ENCODE measurements at regions not wholly inside any gene's neighbourhood (a gene's known extent, or its start where the extent isn't known, plus 50 kb on each side); places are given as distances from the start of the nearest gene placed in this dataset.

DNA sequence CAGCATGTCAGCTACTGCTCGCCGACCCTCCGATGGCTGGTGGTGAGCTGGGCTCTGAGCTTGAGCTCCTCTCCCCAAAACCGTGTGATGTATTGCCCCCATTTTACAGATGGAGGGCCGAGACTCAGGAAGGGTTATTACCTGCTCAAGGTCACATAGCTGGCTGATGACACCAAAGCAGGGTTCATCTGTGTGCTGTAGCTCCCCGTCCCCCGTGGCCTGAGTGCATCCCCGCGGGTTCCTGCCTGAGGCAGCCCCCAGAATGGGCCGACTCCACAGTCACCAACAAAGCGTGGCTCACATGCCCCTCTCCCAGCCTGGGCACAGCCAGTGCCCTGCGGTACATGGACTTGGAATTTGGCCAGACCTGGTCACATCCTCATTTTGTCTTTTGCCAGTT lies 198.6 kb downstream of the TFCP2L1 start:
- Mint-ChIP-seq H3K4me1 (peaks cover 38% of the 10 kb centered on the region), H3K27me3 (ENCODE audit: low read depth) (peaks cover 45% of the 10 kb centered on the region), H3K9me3 (no peaks in the 10 kb centered on the region), H3K27ac (no peak overlapping the region), H3K36me3 (ENCODE audit: low read depth) (no peaks in the 10 kb centered on the region), H3K4me3 (no peak overlapping the region)
- TF ChIP-seq, protein P1, sequence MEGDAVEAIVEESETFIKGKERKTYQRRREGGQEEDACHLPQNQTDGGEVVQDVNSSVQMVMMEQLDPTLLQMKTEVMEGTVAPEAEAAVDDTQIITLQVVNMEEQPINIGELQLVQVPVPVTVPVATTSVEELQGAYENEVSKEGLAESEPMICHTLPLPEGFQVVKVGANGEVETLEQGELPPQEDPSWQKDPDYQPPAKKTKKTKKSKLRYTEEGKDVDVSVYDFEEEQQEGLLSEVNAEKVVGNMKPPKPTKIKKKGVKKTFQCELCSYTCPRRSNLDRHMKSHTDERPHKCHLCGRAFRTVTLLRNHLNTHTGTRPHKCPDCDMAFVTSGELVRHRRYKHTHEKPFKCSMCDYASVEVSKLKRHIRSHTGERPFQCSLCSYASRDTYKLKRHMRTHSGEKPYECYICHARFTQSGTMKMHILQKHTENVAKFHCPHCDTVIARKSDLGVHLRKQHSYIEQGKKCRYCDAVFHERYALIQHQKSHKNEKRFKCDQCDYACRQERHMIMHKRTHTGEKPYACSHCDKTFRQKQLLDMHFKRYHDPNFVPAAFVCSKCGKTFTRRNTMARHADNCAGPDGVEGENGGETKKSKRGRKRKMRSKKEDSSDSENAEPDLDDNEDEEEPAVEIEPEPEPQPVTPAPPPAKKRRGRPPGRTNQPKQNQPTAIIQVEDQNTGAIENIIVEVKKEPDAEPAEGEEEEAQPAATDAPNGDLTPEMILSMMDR (IDR thresholded peaks at IDR 0.05; ENCODE audit: unreplicated experiment in 3 of 3): no peak

DNA sequence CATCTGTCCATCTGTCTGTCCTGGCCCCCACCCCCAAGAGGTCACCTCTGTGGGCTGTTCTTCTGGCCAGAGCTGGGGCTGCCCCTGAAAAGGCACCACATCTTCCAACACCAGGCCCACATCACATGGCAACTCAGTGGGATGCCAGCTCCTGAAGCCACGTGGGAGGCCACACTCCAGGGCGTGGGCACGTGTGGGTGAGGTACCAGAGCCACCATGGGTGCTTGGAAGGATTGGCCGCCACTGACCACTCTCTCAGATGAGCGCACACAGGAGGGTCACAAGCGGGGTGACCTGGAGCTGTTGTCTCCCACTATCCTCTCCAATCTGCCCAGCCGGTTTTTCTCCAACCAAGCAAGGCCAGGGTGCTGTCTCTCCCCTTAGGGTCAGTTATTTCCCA lies 197.9 kb downstream of the TFCP2L1 start:
- peak overlapping the region in 1 of 3 experiments; percentile 59 for H3K27ac Mint-ChIP-seq
- no peaks in the 10 kb centered on the region for H3K36me3 Mint-ChIP-seq (ENCODE audit: low read depth)
- TF ChIP-seq, protein P1 (IDR thresholded peaks at IDR 0.05; ENCODE audit: unreplicated experiment in 3 of 3): no peak
- H3K4me3 Mint-ChIP-seq: no peak overlapping the region
- peaks cover 39% of the 10 kb centered on the region for H3K27me3 Mint-ChIP-seq (ENCODE audit: low read depth)
- H3K4me1 Mint-ChIP-seq: peaks cover 38% of the 10 kb centered on the region
- H3K9me3 Mint-ChIP-seq: no peaks in the 10 kb centered on the region

DNA sequence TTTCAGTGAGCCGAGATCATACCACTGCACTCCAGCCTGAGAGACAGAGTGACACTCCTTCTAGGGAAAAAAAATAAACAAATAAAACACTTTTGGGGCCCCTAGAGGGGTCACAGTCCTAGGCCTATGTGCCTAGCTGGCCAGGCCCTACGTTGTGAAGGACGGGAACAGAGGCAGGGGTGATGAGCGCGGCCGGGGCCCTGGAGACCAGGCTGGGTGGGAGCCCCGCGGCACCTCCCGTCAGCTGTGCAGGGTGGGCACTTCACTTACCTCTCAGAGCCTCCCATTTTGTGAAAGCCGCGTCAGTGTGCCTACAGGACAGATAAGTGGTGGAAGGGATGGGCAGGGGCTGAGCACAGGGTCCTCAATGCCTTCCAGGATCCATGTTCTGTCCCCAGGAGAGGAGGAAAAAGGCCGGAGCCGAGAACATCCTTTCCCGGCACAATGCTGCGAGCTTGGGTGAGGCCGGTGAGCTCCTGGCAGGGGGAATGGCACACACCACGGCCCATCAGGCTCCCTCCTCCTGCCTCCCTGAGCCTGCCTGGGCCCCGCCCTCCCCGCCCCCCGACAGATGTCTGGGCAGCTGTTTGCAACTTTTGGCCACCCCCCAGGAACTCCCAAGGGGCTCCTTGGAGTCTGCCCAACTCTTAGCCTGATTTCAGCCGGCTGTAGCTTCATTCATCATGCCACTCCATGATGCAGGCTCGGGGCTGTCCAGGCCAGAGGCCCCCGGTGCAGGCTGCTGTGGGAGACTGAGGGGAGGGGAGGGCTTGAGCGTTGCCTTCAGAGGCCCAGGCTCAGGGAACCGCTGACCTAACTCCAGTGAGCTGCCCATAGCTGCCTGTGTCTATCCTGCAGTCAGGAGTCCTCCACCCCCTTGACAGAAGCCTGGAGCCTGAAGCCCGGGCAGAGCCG lies 196.5 kb downstream of the TFCP2L1 start:
- Mint-ChIP-seq H3K4me1 (peaks cover 44% of the 10 kb centered on the region), H3K27ac (peak overlapping the region in 1 of 3 experiments; percentile 24), H3K36me3 (ENCODE audit: low read depth) (no peaks in the 10 kb centered on the region), H3K27me3 (ENCODE audit: low read depth) (peaks cover 32% of the 10 kb centered on the region), H3K9me3 (no peaks in the 10 kb centered on the region), H3K4me3 (peak overlapping the region in 1 of 3 experiments; percentile 19)
- TF ChIP-seq, protein P1 (IDR thresholded peaks at IDR 0.05; ENCODE audit: unreplicated experiment in 3 of 3): no peak

DNA sequence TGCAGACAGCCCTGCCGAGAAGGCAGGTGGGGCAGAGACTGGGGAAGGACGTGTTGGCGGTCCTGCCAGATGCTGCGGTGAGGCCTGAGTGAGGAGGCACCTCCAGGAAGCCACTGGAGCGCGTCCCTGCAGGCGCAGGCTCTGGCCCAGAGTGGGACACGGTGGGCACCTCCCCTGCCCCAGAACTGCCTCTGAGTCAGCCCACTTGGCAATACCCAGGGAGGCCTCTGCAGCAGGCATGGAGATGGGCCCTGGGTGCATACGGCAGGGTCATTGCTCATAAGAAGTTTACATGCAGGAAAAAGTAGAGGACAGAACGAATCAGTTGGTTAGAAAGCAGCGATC lies 195.9 kb downstream of the TFCP2L1 start:
- Mint-ChIP-seq H3K36me3 (ENCODE audit: low read depth) (no peaks in the 10 kb centered on the region), H3K4me3 (no peak overlapping the region), H3K27ac (peak overlapping the region in 2 of 3 experiments; percentile 24 to 59), H3K27me3 (ENCODE audit: low read depth) (peaks cover 26% of the 10 kb centered on the region), H3K4me1 (peaks cover 49% of the 10 kb centered on the region), H3K9me3 (no peaks in the 10 kb centered on the region)
- TF ChIP-seq, protein P1 (IDR thresholded peaks at IDR 0.05; ENCODE audit: unreplicated experiment in 3 of 3): no peak

DNA sequence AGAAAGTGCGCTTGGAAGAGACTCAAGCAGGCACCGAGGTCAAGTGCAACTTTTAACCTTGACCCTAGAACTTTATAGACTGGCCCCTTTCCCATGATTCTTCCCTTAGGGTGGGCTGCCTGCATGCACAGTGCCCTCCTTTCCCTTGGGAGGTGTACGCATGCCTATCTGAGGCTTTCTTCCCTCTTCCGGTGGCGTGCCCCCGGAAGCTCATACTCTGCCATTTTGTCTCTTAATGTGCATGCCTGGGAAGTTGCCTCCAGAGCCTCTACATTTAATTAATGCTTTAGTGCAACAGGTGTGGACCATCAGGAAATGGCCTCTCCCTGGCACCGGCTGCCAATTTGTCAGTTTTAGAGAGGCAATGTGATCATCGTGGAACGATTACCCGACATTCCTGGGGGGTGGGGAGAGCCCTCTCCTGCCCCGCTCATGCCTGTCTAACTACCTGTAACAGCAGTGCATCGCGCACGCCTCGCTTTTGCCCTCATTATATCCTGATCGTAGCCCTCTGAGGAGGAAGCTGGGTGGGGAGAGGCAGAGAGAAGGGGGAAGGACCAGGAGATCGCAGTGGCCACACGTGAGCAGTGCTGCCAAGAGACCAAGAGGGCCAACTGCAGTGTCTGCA lies 194.8 kb downstream of the TFCP2L1 start:
- Mint-ChIP-seq H3K27ac (peak overlapping the region; percentile 7 to 24 (median 7)), H3K4me3 (no peak overlapping the region), H3K9me3 (no peaks in the 10 kb centered on the region), H3K36me3 (ENCODE audit: low read depth) (no peaks in the 10 kb centered on the region), H3K4me1 (peaks cover 52% of the 10 kb centered on the region), H3K27me3 (ENCODE audit: low read depth) (peaks cover 21% of the 10 kb centered on the region)
- TF ChIP-seq, protein P1 (IDR thresholded peaks at IDR 0.05; ENCODE audit: unreplicated experiment in 3 of 3): no peak

Data from nephron (organoid).